OCI-LY1 (cell line): ENCODE measurements at regions not wholly inside any gene's neighbourhood (a gene's known extent, or its start where the extent isn't known, plus 50 kb on each side); places are given as distances from the start of the nearest gene placed in this dataset.
"Not testable (repeated sequence)": the region's sequence is repeated elsewhere in the genome, so short reads cannot be mapped to it uniquely, and the experiment has no call there.

Experiments
- H2AFZ ChIP-seq: fragments of 200-600 bp; sonication (generic), shearing (Covaris generic); 2 replicates; pipeline ENCODE4 v1.6.0; 2014; ENCODE audit warnings: antibody characterized with exemption, mild to moderate bottlenecking, low read length
- H3F3A ChIP-seq: fragments of 200-600 bp; sonication (generic), shearing (Covaris generic); 2 replicates; pipeline ENCODE4 v1.6.0; 2014; ENCODE audit warnings: mild to moderate bottlenecking, antibody characterized with exemption, low read length, moderate library complexity; ENCODE audit not compliant: insufficient read depth
- H3K27ac ChIP-seq: fragments of 200-600 bp; sonication (generic); 2 replicates; pipeline ENCODE4 v1.5.1; 2014; ENCODE audit warnings: low read length, mixed run types, mild to moderate bottlenecking, low read depth; ENCODE audit not compliant: poor library complexity, severe bottlenecking
- H3K27me3 ChIP-seq: fragments of 200-600 bp; sonication (generic); 2 replicates; pipeline ENCODE4 v1.6.0; 2014; ENCODE audit warnings: antibody characterized with exemption, mild to moderate bottlenecking, low read length, moderate library complexity; ENCODE audit not compliant: insufficient read depth
- H3K36me3 ChIP-seq: fragments of 200-600 bp; sonication (generic); 2 replicates; pipeline ENCODE4 v1.6.1; 2014; ENCODE audit warnings: mild to moderate bottlenecking, antibody characterized with exemption, low read length, moderate library complexity, mixed read lengths; ENCODE audit not compliant: insufficient read depth
- H3K4me1 ChIP-seq: fragments of 200-600 bp; sonication (generic); 2 replicates; pipeline ENCODE4 v1.5.1; 2014; ENCODE audit warnings: mild to moderate bottlenecking, low read length, moderate library complexity; ENCODE audit not compliant: insufficient read depth, severe bottlenecking
- H3K4me2 ChIP-seq: fragments of 200-600 bp; sonication (generic), shearing (Covaris generic); 2 replicates; pipeline ENCODE4 v1.6.1; 2014; ENCODE audit warnings: low read length
- H3K4me3 ChIP-seq: fragments of 200-600 bp; sonication (generic); 2 replicates; pipeline ENCODE4 v1.5.1; 2014; ENCODE audit warnings: low read length, low read depth, mild to moderate bottlenecking, mixed read lengths; ENCODE audit not compliant: poor library complexity, severe bottlenecking
- H3K79me2 ChIP-seq: fragments of 200-600 bp; shearing (Covaris generic); 2 replicates; pipeline ENCODE4 v1.6.1; 2016; ENCODE audit warnings: mixed run types, low read length, mixed read lengths; ENCODE audit not compliant: insufficient read depth
- H3K9ac ChIP-seq: fragments of 200-600 bp; sonication (generic), shearing (Covaris generic); 2 replicates; pipeline ENCODE4 v1.6.1; 2014; ENCODE audit warnings: mild to moderate bottlenecking, low read length, mixed read lengths
- H3K9me2 ChIP-seq: fragments of 200-600 bp; sonication (generic), shearing (Covaris generic); 2 replicates; pipeline ENCODE4 v1.6.1; 2014; ENCODE audit warnings: low read depth, mild to moderate bottlenecking, low read length, mixed read lengths
- H3K9me3 ChIP-seq: fragments of 200-600 bp; shearing (Covaris generic); 2 replicates; pipeline ENCODE4 v1.6.1; 2014; ENCODE audit warnings: low read length, mixed read lengths
- H4K20me1 ChIP-seq: fragments of 200-600 bp; sonication (generic), shearing (Covaris generic); 2 replicates; pipeline ENCODE4 v1.6.0; 2016; ENCODE audit warnings: mild to moderate bottlenecking, low read length; ENCODE audit not compliant: insufficient read depth
- EZH2 ChIP-seq: fragments of 200-600 bp; sonication (generic), shearing (Covaris generic); IDR thresholded peaks from 2 replicates; pipeline ENCODE4 v1.8.0; 2017; ENCODE audit warnings: borderline replicate concordance, mixed run types, mild to moderate bottlenecking, antibody characterized with exemption, low read length, moderate library complexity, mixed read lengths
- TF ChIP-seq, protein P1 (sequence below): fragments of 200-600 bp; sonication (generic), shearing (Covaris generic); IDR thresholded peaks from 2 replicates; pipeline ENCODE4 v1.5.1; 2017; ENCODE audit warnings: mild to moderate bottlenecking, antibody characterized with exemption, low read length, moderate library complexity, mixed read lengths

GRCh38 chr5:89662499-89662898 lies 747.1 kb downstream of the CETN3 start:
- Histone ChIP-seq H3K4me2 (no peak overlapping the region), H3F3A (no peaks in the 10 kb centered on the region), H4K20me1 (no peaks in the 10 kb centered on the region), H3K36me3 (no peaks in the 10 kb centered on the region), H3K79me2 (no peaks in the 10 kb centered on the region), H3K4me1 (no peaks in the 10 kb centered on the region), H3K27ac (no peak overlapping the region), H3K9ac (no peak overlapping the region), H3K9me2 (no peaks in the 10 kb centered on the region), H2AFZ (no peak overlapping the region), H3K4me3 (no peak overlapping the region), H3K9me3 (no peaks in the 10 kb centered on the region), H3K27me3 (no peaks in the 10 kb centered on the region)
- TF ChIP-seq, protein P1, sequence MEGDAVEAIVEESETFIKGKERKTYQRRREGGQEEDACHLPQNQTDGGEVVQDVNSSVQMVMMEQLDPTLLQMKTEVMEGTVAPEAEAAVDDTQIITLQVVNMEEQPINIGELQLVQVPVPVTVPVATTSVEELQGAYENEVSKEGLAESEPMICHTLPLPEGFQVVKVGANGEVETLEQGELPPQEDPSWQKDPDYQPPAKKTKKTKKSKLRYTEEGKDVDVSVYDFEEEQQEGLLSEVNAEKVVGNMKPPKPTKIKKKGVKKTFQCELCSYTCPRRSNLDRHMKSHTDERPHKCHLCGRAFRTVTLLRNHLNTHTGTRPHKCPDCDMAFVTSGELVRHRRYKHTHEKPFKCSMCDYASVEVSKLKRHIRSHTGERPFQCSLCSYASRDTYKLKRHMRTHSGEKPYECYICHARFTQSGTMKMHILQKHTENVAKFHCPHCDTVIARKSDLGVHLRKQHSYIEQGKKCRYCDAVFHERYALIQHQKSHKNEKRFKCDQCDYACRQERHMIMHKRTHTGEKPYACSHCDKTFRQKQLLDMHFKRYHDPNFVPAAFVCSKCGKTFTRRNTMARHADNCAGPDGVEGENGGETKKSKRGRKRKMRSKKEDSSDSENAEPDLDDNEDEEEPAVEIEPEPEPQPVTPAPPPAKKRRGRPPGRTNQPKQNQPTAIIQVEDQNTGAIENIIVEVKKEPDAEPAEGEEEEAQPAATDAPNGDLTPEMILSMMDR: no peak
- TF ChIP-seq EZH2: no peak

DNA sequence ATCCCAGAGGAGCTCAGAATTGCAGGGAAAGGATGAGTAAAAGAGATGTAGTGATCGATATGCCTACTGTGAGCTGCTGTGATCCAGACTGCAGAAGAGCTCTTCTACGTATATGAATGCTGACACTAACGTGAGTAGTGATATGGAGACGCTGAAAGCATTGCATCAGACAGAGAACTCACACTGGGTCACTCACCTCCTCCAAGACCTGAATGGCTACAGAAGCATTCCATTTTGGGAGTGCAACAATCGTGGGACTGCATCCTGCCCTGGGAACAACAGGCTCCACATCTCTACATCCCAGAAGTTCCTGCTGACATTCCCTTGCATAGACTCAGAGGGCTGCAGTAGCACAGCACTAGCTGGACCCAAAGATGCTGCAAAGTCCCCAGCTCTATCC lies 755.9 kb upstream of the MEF2C start:
- no peaks in the 10 kb centered on the region for H3K27me3 ChIP-seq
- no peak overlapping the region for H3K4me3 ChIP-seq
- H3K9me3 ChIP-seq: peaks cover 16% of the 10 kb centered on the region; the same call in 1 of the 2 replicates
- TF ChIP-seq, protein P1: no peak
- no peak for TF ChIP-seq EZH2
- no peak overlapping the region for H2AFZ ChIP-seq
- no peaks in the 10 kb centered on the region for H3K36me3 ChIP-seq
- no peaks in the 10 kb centered on the region for H3K79me2 ChIP-seq
- no peak overlapping the region for H3K27ac ChIP-seq
- H3K9me2 ChIP-seq: no peaks in the 10 kb centered on the region
- H4K20me1 ChIP-seq: no peaks in the 10 kb centered on the region
- no peak overlapping the region for H3K9ac ChIP-seq
- no peaks in the 10 kb centered on the region for H3K4me1 ChIP-seq
- no peak overlapping the region for H3K4me2 ChIP-seq
- no peaks in the 10 kb centered on the region for H3F3A ChIP-seq

- not testable (repeated sequence) for H3K4me3 ChIP-seq, H4K20me1 ChIP-seq, H3K27ac ChIP-seq, H2AFZ ChIP-seq, H3K36me3 ChIP-seq, H3F3A ChIP-seq, H3K4me1 ChIP-seq, H3K9me3 ChIP-seq, H3K27me3 ChIP-seq, H3K4me2 ChIP-seq, H3K9ac ChIP-seq, H3K79me2 ChIP-seq, H3K9me2 ChIP-seq
Measured at GRCh38 chr5:89634176-89634575, 751.2 kb upstream of the MEF2C start.

- not testable (repeated sequence) for H3K79me2 ChIP-seq, H3K4me1 ChIP-seq, H3K9me2 ChIP-seq, H3F3A ChIP-seq, H2AFZ ChIP-seq, H3K27ac ChIP-seq, H3K27me3 ChIP-seq, H4K20me1 ChIP-seq, H3K9ac ChIP-seq, H3K4me2 ChIP-seq, H3K9me3 ChIP-seq, H3K36me3 ChIP-seq, H3K4me3 ChIP-seq
Measured at GRCh38 chr5:89630064-89630463, 747.1 kb upstream of the MEF2C start.
